IPS DF 4.7 (cell line): ENCODE measurements at regions not wholly inside any gene's neighbourhood (a gene's known extent, or its start where the extent isn't known, plus 50 kb on each side); places are given as distances from the start of the nearest gene placed in this dataset.

ENCODE experiments used
- DNase-seq: peaks from one replicate; pipeline ENCODE4 v3.0.0-alpha.2; 2013; ENCODE audit warnings: low spot score; ENCODE audit errors: extremely low read depth

DNA sequence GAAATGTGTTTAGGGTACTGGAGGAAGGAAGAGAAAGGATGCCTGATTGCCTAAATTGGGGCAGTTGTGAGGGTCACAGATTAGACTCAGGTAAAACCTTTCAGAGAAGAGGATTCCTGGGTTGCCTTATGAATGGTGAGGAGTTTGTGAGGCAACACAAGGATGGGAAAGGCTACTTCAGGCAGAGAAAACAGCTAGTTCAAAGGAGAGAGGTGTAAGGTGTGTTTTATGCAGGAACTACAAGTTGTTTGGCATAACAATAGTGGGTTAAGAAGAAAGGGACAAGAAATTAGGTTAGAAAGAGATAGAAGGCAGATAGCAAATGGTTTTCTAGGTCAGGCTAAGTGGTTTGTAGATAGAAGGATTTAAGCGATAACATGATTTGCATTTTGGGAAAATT, 75.1 kb upstream of the PGRMC2 start:
- DNase-seq = no peak

DNA sequence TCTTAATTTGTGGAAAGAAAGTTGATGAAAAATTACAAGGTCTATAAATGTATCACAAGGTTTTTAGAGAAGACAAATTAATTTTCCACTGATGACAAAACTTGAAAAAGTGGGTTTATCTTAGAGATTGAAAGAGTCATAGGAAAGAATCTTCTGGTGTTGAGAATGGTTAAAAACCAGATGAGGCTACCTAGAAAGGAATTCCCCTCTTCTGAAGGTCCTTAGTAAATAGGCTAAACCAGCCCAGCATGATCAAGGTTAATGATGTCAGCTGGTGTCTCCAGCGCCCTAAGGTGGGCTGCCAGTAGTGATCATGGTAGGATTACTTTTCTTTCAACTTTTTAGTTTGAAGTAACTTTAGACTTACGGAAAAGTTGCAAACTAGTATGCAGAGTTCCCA, 71.8 kb upstream of the PGRMC2 start:
- no peak for DNase-seq

DNA sequence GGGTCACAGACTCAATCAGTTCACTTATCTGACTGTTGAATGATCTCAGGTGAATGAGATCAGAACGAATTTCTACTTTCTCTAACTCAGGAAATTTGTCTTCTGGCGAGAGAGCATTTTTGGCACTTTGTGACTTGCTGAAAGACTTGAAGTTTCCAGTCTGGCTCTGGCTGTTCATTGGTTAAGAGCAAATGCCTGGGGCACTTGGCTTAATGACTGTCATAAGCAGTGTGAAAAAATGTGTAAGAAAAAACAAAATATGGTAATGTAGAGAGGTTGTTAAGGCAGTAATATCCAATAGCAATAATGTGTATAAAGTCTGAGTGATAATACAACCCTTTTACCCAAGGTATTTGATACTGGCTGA, 71.3 kb upstream of the PGRMC2 start:
- no peak for DNase-seq

DNA sequence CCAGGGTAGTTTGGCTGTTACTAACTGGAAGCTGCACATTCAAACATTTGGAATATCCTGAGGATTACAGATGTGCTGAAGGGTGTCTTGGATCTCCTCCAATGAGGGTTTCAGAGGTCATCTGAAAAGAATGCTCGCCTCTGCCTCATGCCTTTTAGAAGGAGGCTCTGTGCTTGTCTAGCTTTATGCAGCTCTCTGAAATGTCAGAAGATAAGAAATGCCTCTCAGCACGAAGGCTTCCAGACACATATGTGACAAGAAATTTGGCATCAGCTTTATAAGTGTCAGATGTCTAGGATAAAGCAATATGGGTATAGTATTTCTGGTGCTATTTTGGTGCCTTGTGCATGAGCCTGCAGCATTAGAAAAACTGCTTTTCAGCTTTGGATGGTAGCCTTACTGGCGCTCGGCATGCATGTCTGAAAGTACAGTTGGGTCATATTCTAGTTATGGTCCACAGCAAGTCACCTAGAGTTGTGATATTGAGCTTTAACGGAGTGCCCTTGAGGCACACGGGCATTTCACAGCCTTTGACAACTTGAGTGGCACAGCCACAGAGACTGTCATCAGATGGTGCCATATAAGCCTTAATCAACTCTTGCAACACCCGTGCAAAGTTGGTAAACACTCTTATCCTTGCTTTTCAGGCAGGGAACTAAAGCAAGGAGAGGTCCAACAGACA, 70.8 kb upstream of the PGRMC2 start:
- no peak for DNase-seq

DNA sequence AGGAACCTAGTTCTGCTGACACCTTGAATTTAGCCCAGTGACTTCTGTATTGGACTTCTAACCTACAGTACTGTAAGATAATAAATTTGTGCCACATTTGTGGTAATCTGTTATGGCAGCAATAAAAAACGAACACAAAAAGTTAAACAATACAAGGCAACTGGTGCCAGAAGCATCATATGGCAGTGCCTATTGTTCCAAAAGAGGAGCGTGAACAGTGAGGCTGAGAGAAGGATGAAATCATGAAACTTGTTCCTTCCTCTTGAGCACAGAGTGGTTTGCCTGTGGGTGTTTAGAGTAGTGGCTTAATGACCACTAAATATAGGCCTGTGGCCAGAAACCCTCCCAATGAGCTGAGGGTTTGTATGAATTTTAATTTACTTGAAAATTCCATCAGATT, 69.7 kb upstream of the PGRMC2 start:
- no peak for DNase-seq

DNA sequence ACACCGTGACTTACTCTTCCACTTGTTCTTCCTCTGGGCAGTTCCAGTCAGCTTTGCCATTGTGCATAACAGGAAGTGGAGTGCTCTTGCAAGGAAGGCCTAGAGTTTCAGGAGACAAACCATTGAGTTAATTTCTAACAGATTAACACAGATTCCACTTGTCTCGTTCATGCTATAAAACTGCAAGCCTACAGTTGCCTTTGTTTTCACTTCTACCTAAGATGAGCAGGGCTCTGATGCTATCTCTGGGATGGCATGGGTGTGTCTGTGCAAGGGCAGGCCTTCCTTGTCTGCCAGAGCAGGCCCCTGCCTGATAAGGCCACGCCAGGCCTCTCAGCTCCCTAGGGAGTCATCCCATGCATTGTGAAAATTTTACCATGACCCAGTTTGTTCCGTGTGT, 67.7 kb upstream of the PGRMC2 start:
- DNase-seq = no peak

DNA sequence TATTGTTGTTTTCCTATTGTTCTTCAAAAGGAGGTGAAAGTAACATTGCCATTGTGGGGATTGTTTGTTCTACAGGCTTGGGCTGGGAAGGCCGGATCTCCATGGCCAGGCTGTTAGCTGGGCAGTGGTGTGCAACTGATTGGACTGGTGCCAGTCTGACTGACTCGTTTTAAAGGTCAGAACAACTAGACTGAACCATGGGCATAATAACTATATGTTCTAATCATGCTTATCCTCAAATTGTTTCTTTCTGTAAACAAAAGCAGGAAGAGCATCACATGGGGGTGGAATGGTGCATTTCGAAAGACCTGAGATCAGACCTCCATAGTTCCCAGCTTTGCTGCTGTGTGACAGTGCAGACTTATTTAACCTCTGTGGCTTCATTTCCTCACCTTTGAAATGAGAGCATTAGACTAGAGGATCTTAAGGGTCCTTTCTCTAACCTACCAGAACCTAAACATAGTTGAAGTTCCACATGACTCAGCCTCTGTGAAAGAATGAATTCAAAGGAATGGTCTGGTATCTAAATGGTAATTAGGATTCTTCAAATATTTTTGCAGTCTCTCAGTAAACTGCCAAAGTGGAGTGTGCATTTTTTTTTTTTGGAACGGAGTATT, 66.7 kb upstream of the PGRMC2 start:
- DNase-seq = no peak

DNA sequence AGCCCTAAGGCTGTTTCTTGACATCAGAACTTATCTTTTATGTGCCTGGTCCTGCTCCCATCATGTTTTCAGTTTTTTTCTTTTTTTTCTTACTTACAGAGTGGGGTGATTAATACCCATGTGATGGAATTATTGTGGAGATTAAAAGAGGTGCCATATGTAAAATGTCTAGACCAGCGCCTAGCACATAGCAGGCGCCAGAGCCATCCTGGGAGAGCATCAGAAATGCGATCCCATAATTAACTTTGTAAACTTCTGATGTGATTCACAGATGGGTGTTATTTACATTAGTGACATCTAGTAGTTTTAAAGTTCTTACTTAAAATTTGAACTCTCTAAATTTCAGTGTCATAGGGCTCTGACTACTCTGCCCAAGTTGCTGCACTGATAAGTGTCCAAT, 66.2 kb upstream of the PGRMC2 start:
- DNase-seq = no peak

DNA sequence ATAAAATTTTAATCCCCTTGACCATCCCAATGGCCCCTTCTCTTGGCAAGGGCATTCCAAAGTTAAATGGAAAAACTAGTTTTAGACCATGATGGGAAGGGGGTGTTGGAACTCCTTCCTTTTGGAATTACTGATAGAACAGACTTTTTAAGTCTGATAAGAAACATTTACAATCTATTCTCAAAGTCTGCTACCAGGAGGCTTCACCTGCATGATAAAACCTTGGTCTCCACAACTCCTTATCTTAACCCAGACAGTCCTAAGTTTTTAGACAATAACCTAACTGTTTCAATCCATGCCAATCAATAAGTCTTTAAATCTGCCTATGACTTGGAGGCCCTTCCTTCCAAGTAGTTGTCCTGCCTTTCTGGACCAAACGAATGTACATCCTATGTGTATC, 63.9 kb upstream of the PGRMC2 start:
- no peak for DNase-seq

DNA sequence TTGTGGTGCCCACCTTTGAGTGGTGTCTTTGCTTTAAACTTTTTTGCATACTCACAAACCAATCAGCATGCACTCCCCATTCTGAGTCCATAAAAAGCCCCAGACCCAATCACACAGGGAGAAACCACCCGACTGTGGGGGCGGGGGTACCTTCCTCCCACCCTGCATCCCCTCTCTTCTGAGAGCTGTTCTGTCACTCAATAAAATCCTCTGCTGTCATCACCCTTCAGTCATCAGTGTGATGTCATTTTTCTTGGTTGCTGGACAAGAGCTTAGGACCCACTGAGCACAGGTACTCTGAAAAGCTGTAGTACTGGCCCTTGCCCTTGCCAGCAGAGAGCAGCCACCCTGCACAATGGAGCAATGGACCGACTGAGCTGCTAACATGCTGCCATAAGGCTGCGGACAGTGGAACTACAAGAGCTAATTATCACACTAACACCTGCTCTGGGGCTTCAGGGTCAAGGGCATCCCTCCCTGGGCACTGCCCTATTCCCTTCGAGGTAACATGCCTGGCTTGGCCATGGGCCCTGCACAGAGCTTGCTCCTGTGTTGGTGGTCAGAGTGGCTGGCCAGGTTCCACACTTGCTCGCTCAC, 62.9 kb upstream of the PGRMC2 start:
- DNase-seq = no peak

DNA sequence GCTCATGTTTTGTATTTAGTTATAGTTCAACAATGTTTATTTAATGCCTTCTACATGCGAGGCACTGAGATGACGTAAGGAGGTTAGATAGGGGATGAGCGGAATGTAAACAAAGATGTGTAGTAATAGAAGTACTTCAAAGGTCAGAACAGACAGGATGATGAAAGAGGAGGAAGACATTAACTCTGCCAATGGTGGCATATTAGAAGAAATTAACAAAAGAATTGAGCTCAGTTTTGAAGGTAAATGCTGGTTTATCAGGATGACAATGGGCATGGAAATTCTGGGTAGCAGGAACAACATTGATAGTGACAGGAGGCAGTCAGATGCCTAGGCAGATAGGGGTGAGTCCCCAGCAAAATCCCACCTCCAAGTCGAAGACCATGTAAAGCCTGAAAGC, 62.3 kb upstream of the PGRMC2 start:
- peak; percentile 53 for DNase-seq

DNA sequence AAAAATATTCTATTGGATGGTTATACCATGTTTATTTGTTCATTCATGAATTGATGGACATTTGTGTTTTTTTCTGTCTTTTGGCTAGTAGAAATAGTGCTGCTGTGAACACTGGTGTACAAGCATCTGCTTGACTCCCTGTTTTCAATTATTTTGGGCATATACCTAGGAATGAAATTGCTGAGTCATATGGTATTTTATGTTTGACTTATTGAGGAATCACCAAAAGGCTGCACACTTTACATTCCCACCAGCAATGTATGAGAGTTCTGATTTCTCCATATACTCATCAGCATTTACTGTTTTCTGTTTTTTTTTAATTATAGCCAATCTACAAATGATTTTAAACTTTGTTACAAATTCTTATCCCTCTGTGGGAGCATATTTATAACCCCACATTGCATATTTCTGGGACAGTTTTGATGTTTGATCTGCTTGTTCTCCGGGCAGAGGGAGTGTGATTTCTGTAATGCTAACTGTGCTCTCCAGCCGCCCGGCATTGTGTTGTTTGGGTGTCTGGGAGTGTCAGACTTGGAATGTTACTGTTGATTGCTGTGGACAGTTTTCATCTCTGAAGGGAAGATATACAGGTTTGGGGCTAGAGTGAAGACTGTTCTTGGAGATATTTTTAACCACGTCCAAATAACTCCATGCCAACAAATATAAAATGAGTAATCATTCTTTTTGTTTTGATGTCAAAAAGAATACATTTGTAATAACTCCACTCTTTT, 60.5 kb upstream of the PGRMC2 start:
- DNase-seq = no peak

DNA sequence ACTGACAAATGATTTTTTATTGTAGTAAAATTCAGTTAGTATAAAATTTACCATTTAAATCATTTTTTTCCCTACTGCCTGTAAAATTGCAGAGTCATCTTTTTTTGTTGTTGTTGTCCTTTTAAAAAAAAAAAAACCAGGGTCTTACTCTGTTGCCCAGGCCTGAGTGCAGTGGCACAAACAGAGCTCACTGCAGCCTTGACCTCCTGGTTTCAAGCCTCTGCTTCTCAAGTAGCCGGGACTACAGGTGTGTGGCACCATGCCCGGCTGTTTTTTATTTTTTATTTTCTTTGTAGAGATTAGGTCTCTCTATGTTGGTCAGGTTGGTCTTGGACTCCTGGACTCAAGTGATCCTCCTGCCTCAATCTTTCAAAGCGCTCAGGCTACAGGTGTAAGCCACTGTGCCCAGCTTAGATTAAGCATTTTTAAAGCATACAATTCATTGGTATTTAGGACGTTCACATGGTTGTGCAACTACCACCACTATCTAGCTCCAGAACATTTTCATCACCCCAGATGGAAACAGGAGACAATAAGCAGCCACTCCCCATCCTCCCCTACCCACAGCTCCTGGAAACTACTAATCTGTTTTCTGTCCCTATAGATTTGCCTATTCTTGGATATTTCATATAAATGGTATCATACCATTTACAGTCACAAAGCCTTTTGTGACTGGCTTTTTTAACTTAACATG, 59.7 kb upstream of the PGRMC2 start:
- DNase-seq = no peak

DNA sequence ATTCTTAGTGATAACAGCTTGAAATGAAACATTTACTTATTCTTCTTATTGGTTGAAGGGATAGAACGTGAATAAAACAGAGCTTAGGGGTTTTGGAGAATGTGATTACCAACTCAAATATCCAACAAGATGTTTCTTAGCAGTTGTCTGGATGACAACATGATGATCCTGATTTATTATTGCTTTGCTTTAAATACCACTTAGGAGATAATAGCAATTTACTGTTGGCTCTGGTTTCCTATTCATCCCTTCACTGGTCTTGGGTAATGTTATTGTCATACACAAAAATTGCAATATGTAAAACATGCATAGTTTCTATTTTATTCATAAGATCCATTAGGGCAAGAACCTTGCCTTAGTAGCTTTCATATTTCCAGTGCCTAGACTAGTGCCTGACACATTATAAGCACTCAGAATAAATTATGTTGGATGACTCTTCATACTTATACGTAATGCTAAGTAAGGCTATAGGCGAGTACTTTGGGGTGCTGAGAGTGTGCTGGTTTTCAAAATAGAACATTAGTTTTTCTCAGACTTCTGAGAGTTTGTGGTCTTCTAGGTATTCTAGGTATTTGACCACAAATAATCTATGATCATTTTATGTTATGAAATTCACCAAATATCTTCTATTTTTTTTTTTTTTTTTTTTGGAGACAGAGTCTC, 58.6 kb upstream of the PGRMC2 start:
- no peak for DNase-seq

DNA sequence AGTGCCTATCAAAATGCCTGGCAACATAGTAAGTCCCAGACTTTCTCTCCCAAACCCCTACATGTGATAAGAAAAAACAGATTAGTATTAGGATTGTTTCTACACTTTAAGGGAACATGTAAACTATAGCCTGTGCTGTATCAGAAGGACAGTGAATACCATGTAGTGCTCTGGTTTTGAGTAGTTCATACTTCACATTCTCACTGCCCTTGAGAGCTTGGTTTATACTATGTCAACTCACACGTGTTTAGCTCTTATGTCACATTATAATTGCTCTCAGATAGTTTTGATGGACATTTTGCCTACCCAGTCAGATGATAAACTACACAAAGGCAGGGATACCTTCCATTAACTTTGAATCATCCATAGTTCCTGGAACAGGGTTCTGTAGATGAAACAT, 58.0 kb upstream of the PGRMC2 start:
- DNase-seq = no peak

DNA sequence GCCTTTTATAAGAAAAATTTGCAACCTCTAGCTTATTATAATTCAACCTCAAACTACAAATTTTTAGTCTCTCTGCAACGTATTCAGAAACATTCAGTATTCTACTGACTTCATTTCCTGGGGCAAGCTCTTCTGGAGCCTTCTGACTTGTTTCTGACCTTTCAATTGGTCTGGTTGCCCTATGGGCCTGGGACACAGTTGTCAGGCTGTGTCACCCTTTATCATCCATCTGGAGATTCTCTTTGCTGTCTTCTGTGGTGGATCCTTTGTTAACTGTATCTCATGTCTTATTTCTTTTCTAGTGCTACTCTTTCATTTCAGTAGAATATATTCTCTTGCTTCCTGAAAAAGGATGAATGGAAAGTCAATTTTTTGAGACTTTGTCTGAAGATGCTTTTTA, 55.1 kb upstream of the PGRMC2 start:
- no peak for DNase-seq

DNA sequence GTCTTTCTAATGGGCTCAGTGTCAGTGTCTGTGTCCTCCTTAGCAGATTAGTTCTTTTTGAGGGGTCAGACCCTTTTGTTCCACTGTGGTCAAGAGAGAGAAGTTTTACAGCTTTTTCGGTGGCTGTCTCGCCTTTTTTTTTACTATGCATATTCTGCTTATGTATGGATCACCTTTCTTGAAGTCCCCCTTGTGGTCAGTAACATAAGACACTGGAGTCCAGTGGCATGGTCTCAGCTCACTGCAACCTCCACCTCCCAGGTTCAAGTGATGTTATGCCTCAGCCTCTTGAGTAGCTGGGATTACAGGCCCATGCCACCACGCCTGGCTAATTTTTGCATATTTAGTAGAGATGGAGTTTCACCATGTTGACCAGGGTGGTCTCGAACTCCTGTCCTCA, 54.0 kb upstream of the PGRMC2 start:
- no peak for DNase-seq

DNA sequence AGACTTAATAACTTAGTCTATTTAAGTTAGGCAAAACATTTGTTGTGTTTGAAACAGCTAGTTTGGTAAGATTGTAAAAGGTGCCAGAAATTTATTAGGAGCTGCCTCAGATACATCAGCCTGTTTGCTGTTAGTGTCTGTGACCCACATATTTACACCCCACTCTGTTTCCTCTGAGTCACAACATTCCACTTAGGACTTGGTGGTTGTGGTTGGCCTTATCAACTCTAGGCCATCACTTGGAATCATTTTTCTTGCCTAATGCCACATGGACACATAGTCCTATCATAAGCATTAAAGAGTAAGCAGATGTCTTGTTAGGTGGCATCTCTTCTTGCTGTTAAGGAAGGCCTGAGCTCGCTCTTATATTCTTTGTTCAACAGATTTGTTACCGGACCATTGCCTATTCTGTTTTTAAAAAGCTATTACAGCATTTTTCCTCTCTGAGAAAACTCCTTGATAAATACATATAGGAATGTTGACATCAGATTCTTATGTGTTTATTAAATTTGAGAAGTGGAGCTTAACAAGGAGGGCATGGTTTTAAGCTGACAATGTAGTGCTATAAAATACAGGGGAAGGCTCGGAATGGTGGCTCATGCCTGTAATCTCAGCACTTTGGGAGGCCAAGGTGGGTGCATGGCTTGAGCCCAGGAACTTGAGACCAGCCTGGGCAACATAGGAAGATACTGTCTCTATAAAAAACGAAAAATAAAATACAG, 51.2 kb upstream of the PGRMC2 start:
- DNase-seq = no peak

DNA sequence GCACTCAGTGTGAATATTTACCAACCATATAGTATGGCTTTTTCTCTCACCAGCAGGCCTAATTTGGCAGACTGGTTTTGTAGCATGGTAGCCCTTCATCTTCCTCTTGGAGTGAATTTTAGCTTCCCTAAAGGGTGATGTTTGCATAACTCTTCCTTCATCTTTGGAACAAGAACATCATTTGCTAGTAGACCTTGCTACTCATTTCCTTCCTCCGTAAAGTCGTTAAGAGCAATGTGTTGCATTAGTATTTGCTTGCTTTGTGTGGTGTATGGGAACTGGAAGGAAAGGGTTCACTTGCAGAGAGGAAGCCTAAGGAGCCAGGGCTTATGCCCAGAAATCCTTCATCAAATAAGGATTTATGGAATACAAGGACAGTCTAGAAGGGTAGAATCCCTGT, 50.2 kb upstream of the PGRMC2 start:
- DNase-seq = no peak
